ENCODE measurements at regions not wholly inside any gene's neighbourhood (a gene's known extent, or its start where the extent isn't known, plus 50 kb on each side); places are given as distances from the start of the nearest gene placed in this dataset.

DNA sequence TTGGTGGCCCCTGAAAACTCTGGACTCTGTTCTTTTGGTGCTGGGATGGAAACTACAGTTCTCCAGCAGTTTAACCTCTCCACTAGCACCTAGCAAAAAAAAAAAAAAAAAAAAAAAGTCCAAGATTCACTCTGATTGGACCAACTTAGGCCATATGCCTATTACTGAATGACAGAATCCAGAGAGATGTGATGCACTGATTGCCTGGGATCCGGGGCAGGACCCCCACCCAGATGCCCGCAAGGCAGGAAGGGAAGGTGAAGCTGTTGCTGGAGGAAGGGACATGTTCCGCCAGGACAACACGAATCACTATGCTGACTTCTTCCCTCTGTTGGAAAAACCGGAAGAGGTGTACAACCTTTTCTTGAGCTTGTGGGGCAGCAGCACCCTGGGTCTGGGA, 152.5 kb upstream of the ZNF536 start:
- TF ChIP-seq, protein P1, sequence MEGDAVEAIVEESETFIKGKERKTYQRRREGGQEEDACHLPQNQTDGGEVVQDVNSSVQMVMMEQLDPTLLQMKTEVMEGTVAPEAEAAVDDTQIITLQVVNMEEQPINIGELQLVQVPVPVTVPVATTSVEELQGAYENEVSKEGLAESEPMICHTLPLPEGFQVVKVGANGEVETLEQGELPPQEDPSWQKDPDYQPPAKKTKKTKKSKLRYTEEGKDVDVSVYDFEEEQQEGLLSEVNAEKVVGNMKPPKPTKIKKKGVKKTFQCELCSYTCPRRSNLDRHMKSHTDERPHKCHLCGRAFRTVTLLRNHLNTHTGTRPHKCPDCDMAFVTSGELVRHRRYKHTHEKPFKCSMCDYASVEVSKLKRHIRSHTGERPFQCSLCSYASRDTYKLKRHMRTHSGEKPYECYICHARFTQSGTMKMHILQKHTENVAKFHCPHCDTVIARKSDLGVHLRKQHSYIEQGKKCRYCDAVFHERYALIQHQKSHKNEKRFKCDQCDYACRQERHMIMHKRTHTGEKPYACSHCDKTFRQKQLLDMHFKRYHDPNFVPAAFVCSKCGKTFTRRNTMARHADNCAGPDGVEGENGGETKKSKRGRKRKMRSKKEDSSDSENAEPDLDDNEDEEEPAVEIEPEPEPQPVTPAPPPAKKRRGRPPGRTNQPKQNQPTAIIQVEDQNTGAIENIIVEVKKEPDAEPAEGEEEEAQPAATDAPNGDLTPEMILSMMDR (IDR thresholded peaks at IDR 0.05) = no peak
- TF ChIP-seq POLR2AphosphoS5 (IDR thresholded peaks at IDR 0.05) (no peak), POLR2A (IDR thresholded peaks at IDR 0.05) (no peak)

All from gastroesophageal sphincter (tissue), 3 donors.